Activated CD4-positive, alpha-beta T cell treated with anti-CD3 and anti-CD28 coated beads for 48 hours (primary cell): ENCODE measurements at regions not wholly inside any gene's neighbourhood (a gene's known extent, or its start where the extent isn't known, plus 50 kb on each side); places are given as distances from the start of the nearest gene placed in this dataset.

ENCODE experiments used
- DNase-seq: peaks from one replicate; pipeline ENCODE4 v3.0.0-alpha.2; 2020

DNA sequence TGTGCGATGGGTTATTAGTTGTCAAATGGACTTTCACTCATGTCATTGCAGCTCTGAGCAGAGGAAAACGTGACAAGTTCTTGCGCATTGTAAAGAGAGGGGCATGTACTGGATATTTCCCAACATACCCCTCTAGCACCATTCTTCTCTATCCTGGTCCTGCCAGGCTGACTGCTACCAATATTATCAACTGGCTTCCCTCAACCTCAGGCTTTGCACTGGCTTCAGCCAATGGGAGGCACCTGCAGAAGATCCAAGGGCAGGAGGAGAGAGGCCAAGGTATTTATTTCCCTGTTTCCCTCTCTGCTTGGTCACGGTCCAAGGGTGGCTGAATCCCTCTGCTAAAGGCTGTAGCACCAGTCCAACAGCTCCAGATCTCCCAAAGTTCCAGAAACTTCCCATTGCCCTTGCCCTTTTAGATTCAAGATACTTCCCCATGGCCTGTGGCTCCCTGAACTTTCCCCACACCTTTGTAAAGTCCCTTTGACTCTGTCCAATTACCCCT, 175.6 kb upstream of the NECTIN1 start:
- DNase-seq, result no peak

DNA sequence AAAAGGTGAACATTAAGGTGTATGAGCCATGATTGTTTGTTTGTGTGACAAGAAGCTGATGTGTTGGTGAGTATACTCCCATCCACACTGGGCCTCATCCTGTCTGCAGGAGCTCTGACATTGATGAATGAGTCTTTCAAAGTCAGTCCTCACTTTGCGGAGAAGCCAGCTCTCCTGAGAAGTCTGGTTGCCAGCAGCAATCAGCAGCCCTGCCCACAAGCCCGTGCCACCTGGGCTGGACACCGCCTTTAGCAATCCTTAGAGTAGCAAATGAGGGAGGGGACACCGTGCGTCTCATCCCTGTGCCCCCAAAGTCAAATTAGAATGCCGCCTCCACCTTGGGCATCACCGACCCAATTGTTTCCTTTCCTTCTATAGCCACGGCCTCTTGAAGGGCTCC, 174.8 kb upstream of the NECTIN1 start:
- no peak for DNase-seq

DNA sequence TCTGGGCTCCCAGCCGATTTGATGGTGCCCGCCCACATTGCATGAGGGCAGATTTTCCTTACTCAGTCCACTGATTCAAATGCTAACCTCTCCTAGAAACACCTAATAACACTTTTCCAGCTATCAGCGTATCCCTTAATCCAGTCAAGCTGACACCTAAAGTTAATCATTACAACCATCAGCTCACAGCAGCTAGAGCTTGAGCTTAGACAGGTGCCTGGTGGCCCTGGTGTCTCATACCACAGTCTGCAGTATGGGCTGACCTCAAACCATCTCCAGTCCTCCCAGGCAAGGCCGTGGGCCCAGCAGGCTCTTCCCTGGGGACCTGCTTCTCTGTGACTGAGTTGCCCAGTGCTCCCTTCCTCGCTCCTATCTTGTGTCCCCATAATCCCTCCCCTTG, 174.4 kb upstream of the NECTIN1 start:
- no peak for DNase-seq

DNA sequence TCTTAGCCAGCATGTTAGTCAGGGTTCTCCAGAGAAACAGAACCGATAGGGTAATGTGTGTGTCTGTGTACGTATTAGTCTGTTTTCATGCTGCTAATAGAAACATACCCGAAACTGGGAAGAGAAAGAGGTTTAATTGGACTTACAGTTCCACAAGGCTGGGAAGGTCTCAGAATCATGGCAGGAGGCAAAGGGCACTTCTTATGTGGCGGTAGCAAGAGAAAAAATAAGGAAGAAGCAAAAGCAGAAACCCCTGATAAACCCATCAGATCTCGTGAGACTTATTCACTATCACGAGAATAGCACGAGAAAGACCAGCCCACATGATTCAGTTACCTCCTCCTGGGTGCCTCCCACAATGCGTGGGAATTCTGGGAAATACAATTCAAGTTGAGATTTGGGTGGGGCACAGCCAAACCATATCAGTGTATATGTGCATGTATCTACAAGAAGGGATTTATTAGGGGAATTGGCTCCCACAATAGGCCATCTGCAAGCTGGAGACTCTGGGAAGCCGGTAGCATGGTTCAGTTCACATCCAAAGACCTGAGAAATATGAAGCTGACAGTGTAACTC, 173.7 kb upstream of the NECTIN1 start:
- no peak for DNase-seq

DNA sequence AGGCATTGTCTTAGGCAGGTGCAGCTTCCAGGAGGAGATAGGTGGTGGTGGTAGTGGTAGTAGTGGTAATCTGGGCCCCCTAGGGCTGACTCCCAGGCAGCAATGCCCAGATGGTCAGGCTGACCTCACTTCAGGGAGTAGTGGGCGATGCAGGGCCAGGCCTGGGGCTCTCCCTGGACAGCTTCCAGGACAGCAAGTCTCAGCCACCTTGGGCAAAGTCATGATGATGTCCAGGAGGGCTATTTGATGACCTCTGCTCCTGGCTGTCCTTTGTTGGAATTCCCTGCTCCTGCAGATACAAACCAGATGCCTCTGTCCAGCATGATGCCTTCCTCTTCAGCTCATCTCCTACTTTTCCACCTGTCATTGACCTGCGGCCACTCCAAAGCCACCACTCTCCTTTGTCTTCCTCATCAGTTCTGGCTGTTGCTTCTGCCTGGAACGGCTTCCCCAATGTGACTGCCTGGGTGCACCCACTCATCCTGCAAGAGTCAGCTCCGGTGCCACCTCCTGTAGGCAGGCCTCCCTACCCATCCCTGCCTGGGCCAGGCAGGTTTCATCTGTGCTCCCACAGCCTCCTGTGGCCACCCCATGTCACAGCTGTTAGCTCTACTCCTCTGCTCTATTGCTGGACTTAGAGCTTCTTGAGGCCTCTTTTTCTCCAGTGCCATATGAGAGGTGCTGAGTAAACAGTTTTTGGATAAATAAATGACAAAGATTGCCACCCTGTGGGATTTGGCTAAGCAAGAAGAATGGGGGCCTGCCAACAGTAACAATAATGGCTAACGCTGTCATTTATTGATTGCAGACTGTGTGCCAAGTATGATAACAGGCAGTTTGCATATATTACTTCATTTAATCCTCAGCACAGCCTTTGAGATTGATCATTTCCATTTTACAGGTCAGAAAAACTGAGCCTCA, 172.9 kb upstream of the NECTIN1 start:
- no peak for DNase-seq

DNA sequence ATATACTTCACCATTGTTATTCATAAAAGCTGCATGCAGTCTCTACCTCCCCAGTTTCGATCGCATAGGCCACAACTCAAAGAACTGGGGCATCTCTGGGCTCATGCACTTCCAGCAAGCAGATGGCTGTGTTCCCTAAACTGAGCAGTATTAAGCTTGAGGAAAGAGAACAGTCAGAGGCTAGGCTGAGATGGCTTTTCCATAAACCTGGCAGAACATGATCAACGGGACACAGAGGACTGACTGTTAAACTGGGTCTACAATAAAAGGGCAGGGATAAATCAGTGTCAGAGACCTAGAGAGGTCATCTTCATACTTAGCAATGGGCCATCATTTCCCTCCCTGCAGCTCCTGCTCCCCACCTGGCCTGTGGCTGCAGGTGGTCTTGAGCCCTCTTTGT, 171.0 kb upstream of the NECTIN1 start:
- DNase-seq, result no peak

DNA sequence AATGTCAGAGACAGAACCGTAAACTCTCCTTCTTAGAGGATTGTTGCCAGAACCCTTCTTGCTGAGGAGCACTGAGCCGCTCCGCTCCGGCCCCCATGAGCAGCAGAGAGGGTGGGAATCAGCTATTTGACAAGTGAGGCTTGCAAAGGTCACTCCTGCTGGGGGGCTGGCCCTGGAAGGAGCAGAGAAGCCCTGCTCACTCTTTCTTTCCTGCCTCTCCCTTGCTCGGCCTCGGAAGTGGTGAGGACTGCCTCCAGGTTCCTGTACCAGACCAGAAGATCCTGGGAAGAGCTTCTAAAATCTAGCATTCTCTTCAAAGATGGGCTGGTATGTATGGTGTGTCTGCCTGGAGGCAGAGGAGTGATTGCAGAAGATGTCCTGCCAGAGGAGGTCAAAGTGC, 168.6 kb upstream of the NECTIN1 start:
- DNase-seq, result no peak

DNA sequence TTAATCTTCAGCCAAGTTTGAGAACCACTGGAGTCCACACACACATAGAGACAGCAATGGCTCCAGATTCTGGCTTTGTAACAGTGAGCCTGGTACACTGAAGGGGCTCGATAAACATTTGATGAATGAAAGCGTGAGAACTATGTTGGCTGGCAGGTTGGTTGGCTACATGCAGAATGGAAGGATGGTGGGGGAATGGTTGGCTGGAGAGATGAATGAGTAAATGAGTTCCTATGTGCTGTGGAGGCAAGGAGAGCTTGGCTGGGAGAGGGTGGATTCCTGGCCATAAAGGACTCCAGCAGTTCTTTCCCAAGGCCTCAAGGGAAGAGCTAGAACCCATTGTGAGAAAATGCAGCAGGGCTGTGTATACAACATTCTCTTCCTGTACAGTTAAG, 168.0 kb upstream of the NECTIN1 start:
- no peak for DNase-seq

DNA sequence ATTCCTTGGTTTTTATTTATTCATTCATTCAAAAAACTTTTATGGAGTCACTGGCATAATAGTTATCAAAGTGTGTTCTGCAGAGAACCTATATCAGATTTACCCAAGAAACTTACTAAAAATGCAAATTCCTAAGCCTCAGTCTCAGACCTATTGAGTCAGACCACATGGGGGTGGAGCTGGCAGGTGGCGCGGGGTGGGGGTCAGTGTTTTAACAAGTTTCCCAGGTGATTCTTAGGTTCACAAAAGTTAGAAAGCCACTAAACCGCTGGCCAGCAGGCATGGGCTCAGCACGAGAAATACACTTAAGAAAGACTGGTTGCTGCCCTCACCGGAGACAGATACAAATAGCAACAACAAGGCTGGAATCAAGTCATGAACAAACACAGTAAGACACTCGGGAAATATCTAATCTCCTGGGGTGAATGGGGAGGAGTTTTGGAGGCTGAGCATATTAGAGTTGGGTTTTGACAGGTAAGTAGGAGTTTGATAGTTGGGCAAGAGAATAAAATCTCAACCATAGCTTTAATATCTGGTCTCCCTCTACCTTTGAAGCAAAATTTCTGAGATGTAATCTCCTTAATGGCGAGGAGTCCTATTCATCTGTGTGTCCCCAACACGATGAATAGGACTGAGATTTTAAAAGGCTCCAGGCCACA, 167.5 kb upstream of the NECTIN1 start:
- no peak for DNase-seq

DNA sequence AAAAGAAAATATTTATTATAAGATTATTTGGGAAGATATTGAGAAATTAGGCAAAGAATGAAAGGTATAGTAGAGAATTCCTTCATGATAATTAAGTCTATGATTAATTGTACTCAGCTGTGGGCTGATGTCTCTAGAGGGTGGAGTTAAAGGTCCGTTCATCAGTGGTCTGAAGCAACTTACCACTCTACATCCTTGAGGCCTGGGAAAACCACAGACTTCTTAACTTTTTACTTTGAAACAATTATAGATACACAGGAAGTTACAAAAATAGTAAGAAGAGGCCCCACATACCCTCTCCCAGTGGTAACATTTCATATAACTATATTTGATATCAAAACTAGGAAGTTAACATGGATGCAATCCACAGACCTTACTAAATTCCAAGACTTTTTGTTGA, 167.0 kb upstream of the NECTIN1 start:
- no peak for DNase-seq

DNA sequence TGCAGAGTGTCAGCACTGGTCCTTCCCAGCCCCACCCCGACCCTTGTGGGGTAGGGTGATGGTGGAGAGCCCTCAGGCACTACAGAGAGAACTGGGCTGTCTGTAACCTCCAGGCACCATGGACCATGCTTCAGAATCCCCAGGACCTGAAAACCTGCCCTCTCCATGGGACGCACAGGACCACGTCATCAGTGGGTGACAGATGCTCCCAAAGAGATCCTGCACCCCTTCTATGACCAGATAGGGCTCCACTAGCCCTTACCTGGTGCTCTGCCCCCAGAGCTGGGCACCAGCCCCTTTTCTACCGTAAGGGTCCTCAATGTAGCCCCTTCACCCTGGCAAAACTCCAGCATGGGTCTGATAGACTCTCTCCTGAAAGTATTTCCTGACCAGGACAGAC, 165.9 kb upstream of the NECTIN1 start:
- DNase-seq, result no peak

DNA sequence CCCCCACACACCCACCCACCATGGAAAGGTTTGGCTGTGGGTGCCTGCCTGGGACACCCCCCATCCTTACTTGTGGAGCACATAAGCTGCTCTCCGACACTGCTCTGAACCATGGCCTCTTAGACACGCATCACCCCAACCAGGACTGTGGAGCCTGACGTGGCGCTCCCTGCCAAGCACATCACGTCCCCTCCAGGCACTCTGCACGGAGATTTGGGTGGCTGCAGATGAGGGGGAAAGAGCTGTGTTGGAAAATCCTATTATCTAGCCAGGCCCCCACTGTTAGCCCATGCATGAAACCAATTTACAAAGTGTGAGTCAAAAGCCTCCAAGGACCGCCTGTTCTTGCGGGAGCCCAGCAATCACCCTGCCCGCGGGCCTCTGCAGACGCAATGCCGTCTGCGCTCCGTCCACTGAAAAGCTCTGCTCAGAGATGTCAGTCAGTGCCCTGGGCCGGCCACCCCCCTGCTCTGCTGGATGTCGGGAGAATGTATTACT, 163.4 kb upstream of the NECTIN1 start:
- DNase-seq, result no peak

DNA sequence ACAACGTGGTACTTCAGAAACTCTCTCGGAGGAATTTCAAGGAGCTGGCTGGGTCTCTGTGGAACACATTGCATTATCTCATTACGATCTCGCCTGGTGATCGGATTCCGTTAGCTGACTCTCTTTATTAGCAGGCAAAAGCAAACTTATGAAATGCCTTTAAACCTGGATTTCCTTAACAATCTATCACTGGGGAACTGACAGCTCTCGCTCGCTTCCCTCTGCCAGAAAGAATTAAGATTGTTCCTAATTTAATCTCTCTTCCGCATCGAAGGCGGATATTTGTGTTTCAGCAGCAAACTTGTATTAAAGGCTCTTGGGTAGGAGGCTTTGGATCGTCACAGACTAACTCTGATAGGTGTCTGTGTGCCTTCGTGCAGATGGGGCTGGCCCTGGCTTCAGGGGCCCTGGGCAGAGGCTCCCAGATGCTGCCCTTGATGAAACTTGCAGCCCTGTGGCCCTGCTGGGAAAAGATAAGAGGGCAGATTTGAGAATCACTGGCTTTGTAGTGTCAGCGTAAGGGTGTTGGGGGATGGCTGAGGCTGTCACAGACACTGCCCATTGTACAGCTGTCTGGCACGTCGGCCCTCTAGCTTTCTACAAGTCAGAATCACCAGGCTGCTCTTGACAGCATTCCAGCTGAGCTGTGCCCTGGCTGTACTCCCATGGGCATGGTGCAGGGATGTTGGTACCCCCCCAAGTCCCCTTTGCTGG, 162.2 kb upstream of the NECTIN1 start:
- DNase-seq, result no peak

DNA sequence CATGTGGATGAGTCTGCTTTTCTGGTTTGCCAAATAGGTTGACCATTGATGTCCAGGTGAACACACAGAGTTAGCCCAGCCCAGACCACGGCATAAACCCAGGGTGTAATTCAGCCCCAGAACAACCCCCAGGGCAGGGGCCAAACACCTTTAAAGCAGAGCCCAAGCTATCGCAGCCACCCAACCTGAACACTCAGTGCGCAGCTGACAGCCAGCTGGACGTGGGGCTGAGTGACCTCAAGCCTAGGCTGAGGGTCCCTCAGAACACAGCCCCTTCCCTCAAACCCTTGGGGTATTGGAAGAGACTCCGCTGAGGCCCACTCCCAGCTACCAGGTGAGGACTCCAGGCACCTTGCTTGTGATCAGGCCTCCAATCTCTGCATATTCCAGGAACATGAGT, 161.5 kb upstream of the NECTIN1 start:
- DNase-seq, result no peak

DNA sequence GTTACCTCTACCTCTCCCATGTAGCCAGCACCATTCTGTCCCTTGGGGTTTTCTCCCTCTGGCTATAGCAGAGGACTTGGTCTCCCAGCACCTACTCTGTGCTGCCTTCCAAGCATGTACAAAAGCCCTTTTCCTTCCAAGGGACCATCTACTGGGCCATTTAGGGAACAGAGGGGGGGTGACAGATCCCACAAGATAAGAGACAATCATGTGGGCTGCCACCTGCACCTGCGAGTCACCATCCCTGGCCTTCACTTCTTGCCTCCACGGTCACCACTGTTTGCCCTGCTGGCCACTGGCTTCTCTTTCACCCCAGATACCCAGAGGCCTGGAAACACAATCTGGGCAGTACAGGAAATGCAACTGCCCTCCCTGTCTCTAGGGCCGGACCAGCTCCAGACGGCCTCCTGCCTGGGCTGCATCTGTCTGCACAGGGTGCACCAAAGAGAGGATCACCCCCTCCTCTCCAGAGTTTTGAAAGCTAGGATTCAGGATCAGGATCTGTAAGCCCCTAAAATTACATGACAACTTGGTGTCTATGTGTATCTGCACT, 160.8 kb upstream of the NECTIN1 start:
- no peak for DNase-seq

DNA sequence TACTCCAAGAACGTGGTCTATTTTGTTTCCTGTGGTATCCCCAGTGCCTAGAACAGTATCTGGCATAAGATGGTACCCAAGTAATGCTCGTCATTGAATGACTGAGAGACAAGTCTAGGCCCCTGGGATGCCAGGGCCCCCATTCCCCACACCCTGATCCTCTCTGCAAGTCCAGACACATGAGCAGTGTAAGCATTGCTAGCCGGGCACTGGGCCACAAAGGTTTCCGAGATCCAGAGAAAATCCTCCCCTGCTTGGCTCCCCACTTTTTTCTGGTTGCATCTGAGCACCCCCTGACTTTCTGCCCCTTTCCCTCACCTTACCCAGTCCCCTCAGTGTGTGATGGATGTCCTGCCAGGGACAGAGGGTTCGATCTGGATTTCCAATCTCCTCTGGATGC, 160.1 kb upstream of the NECTIN1 start:
- DNase-seq, result no peak

DNA sequence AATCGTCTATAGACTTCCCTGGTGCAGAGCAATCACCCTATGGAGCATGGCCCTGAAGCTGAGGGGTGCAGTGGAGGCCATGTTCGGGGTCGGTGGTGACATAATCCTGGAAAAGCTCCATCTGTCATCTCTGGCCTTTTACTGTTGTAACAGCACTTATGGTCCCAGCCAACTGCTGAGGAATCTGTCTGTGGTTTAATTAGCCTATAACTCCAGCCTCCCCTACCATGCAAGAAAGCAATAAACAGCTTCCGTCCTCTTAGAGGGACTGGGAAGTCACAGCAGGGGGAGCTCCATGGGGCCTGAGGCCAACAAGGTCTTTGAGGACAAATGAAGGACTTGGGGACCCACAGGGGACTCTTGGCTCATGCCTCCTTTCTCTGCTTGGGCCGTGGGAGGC, 159.1 kb upstream of the NECTIN1 start:
- DNase-seq, result no peak

DNA sequence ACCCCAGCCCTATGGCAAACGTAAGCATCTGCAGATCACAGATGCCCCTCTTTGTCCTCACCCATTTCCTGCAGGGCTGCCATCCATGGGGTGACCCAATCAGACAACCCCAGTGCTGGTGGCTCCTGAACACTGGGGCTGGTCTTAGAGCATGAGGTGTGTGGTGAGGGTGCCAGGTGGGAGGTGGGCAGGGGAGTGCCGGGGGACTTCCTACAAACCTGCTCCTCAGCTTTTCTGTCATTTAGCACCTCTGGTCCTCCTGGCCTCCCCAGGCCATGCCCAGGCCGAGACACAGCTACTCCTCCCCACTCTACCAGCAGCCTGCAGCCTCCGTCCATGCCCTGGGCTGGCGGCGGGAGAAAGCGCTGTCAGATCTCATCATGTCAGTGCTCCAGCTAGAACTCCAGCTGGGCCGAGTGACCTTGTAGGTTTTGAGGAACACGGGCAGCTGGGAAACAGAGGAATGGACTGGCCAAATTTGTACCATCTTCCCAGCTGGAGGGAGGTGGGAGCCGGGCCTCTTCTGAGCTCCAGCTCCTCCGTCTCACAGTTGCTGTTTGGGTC, 157.7 kb upstream of the NECTIN1 start:
- DNase-seq, result no peak

DNA sequence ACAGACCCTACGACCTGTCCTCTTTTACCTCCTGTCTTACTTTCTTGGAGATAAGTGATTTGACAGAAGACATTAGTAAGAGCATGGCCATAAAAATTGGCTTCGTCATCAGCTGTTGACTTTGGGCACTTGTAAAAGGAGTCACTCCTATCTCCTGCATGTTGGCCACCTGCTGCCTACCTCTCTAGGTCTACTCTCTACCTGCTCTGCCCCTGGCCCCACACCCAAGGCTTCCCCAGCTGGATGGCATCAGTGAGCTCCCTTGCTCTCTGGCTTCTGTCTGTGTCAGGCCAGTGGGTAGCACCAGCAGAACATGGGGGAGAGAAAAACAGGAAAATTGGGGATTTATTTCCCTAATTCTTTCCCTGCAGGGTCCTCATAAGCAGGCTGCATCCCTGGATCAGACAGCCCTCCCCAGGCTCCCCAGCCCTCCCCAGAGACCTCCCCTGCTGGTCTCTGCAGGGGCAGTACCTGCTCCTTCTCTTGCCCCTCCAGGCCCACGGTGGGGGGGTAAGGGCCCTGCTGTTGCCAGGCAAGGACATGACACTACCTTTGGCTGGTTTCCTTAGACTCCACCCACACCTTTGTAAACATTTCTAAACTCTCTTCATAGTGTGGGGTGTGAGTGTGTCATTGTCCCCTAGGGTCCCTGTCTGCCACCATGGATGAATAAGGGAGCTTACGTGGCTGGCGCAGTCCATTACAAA, 157.0 kb upstream of the NECTIN1 start:
- no peak for DNase-seq

DNA sequence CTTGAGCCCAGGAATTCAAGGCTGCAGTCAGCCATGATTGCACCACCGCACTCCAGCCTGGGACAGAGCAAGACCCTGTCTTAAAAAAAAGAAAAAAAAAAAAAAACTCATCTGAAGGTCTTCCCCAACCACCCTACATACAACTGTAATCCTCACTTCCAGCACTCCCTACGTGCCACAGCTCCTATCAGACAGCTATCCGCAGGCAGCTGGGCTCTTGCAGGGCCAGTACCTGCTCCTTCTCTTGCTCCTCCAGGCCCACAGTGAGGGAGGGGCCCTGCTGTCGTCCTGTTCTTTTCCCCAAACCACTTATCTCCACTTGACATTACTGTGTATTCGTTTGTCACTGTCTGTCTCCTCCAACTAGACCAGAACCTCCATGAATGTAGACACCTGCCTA, 156.1 kb upstream of the NECTIN1 start:
- DNase-seq, result no peak

DNA sequence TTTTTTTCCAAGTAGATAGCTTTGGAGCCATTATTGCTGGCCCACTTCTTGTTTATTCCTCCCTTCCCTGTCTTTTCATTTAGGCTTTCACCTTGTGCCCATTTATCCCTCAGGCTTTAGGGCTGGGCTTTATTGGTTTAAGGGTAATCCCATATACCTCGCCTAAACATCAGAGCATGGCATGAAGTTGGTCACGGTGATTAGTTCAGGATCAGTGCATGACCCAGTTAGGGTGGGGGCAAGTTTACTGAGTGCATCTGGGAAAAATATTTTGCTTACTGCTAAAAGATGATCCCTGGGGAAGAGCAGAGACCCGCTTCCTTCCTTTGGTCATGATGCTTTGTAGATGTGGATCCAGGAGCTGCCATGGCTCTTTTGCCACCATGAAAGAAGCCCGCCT, 153.3 kb upstream of the NECTIN1 start:
- no peak for DNase-seq

DNA sequence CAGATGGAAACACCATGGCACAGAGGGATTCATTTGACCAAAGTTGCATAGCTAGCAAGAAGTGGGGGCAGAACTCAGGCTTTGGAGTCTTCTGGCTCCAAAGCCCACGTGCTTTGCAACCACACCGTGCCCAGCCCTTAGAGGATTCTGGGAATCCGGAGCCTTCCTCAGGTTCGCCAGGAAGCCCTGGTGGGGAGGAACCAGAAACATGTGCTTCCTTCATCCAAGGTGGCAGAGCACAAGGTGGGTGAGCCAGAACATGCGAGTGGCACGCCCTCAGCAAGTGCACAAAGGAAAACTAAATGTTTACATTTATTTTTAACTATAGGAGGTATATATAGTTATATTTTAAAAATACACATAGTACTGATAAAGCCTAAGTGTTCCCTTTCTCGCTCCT, 151.9 kb upstream of the NECTIN1 start:
- no peak for DNase-seq
